Sigmoid colon (tissue), 6 donors: ENCODE measurements at regions not wholly inside any gene's neighbourhood (a gene's known extent, or its start where the extent isn't known, plus 50 kb on each side); places are given as distances from the start of the nearest gene placed in this dataset.

Experiments used
- DNase-seq: peaks from one replicate; pipeline ENCODE4 v3.0.0-alpha.2; 2019
- H3K27ac ChIP-seq, 4 donors: fragments of 200-600 bp; sonication (generic); one replicate each; pipeline ENCODE4 v1.5.1; 2016 to 2019; ENCODE audit warnings: mild to moderate bottlenecking in 1 of 4
- H3K27me3 ChIP-seq, 3 donors: fragments of 200-600 bp; sonication (generic); one replicate each; pipeline ENCODE4 v1.5.1; 2019; ENCODE audit warnings: mild to moderate bottlenecking in 1 of 3
- H3K36me3 ChIP-seq, 4 donors: fragments of 200-600 bp; sonication (generic); one replicate each; pipeline ENCODE4 v1.5.1; 2016 to 2019
- H3K4me1 ChIP-seq, 4 donors: fragments of 200-600 bp; sonication (generic); one replicate each; pipeline ENCODE4 v1.5.1; 2017 to 2019
- H3K4me3 ChIP-seq, 4 donors: fragments of 200-600 bp; sonication (generic); one replicate each; pipeline ENCODE4 v1.5.1; 2017 to 2019; ENCODE audit warnings: mild to moderate bottlenecking in 2 of 4, moderate library complexity in 1 of 4
- H3K9me3 ChIP-seq, 4 donors: fragments of 200-600 bp in 3 of 4; sonication (generic) in 3 of 4; one replicate each; pipeline versions ENCODE4 v1.5.1 to v1.6.1; 2013 to 2019
- EP300 ChIP-seq, 4 donors: sonication (generic); formaldehyde crosslinking; IDR thresholded peaks; one replicate each; pipeline ENCODE4 v1.6.1; 2017; ENCODE audit warnings: antibody characterized with exemption in 4 of 4
- POLR2A ChIP-seq, 2 donors: fragments of 450-650 bp; IDR thresholded peaks; one replicate each; pipeline ENCODE4 v1.6.1; 2016; ENCODE audit warnings: antibody characterized with exemption in 2 of 2, mild to moderate bottlenecking in 2 of 2, moderate library complexity in 2 of 2
- POLR2AphosphoS5 ChIP-seq, 4 donors: sonication (generic); formaldehyde crosslinking; IDR thresholded peaks; one replicate each; pipeline ENCODE4 v1.6.1; 2017; ENCODE audit warnings: antibody characterized with exemption in 4 of 4
- WGBS, 2 donors: extraction: QIAGEN DNeasy Blood & Tissue Kit; methylation state at CpG; one replicate each; pipeline ENCODE4 v1.1.7; 2013; 5-methylcytosine and 5-hydroxymethylcytosine counted together
- intact Hi-C: fragments of 100-400 bp; cut with DNase I; formaldehyde crosslinking; loops from one replicate; pipeline ENCODE4 v1.15.1; 2023
- TF ChIP-seq, protein P1 (sequence below), 4 experiments: fragments of 450-650 bp in 3 of 4; fragments of 200-600 bp in 1 of 4; IDR thresholded peaks; one replicate each; pipeline ENCODE4 v1.5.1; 2016 to 2019; ENCODE audit warnings: antibody characterized with exemption in 4 of 4, mild to moderate bottlenecking in 3 of 4, moderate library complexity in 2 of 4
- donor health status: healthy with polysubstance abuse.
- donor health status: healthy.

DNA sequence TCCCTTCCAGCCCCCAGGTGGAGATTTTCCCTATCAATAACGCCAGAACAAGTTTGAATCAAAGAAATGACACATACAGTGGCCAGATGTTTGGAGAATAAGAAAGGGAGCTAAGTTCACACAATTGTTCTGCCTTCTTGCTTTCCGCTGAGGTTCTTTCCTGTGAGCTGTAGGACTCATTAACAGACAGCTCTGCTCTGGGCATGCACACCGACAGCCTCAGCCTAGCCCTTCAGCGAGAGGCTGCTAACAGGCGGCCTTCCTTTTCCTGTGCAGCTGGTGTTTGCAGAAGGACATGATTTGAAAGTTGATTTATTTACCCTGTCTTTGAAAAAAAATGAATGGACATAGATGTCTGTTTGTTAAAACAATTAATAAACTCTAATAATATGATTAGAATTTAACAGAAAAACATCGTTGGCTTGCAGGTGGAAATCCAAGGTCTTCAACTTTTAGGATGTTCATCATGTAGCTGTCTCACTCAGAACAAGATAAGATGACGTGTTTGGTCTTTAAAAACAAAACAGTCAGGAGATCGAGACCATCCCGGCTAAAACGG lies 183.3 kb downstream of the KDR start:
- intact Hi-C loops: no loop called here
- no peak for DNase-seq
- WGBS, 2 donors: 35 to 55% methylated on average over 10 of the region's 10 CpGs

DNA sequence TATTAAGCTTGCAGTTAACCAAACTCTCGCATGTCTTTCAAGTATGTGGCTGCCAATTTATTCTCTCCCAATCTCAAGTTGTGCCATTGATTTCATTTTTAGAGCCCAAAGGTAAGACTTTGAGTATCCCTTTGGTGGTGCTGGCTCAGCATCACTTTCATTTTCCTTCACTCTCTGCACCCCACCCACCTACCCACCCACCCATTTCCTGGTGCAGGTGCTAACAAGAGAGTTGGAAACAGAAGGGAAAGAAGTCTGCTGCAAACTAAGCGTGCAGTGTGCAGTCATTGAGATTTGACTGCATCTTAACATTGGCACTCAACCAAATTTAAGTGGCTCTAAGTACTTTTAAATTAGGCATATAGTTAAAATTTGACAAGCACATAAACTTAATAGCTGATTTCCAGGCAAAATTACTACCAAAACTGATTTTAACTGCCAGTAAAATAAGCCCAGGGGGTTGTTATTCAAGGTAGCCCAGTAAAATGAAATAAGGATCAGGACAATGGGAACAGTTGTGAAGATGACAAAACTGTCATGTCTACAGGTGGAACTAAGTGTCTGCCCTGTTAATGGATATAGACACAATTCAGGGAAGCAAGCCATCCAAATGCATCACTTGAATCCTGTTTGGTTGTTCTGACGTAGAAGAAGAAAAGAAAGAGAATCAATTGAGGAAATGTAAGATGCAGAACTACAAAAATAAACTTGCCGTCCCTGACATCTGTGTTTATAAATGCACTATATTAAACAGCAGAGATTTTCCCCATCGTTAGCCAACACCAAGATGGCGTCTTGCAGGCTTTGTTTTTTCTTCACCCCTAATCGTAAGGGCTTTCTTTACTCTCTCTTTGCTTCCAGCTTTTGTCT lies 184.2 kb downstream of the KDR start:
- no peak overlapping the region for H3K27ac ChIP-seq
- DNase-seq: no peak
- WGBS, 2 donors: 41 to 64% methylated on average over 7 of the region's 7 CpGs
- TF ChIP-seq EP300 (IDR thresholded peaks at IDR 0.05) (no peak), POLR2AphosphoS5 (IDR thresholded peaks at IDR 0.05) (no peak), POLR2A (IDR thresholded peaks at IDR 0.05) (no peak)
- TF ChIP-seq, protein P1, sequence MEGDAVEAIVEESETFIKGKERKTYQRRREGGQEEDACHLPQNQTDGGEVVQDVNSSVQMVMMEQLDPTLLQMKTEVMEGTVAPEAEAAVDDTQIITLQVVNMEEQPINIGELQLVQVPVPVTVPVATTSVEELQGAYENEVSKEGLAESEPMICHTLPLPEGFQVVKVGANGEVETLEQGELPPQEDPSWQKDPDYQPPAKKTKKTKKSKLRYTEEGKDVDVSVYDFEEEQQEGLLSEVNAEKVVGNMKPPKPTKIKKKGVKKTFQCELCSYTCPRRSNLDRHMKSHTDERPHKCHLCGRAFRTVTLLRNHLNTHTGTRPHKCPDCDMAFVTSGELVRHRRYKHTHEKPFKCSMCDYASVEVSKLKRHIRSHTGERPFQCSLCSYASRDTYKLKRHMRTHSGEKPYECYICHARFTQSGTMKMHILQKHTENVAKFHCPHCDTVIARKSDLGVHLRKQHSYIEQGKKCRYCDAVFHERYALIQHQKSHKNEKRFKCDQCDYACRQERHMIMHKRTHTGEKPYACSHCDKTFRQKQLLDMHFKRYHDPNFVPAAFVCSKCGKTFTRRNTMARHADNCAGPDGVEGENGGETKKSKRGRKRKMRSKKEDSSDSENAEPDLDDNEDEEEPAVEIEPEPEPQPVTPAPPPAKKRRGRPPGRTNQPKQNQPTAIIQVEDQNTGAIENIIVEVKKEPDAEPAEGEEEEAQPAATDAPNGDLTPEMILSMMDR (IDR thresholded peaks at IDR 0.05): no peak
- H3K4me1 ChIP-seq: no peaks in the 10 kb centered on the region
- H3K4me3 ChIP-seq: no peak overlapping the region
- no peaks in the 10 kb centered on the region for H3K27me3 ChIP-seq
- intact Hi-C loops: no loop called here
- H3K36me3 ChIP-seq: no peaks in the 10 kb centered on the region
- H3K9me3 ChIP-seq: no peaks in the 10 kb centered on the region

More for the DNA sequence above, 183.3 kb downstream of the KDR start:
- Histone ChIP-seq H3K4me3 (no peak overlapping the region), H3K27me3 (no peaks in the 10 kb centered on the region), H3K36me3 (no peaks in the 10 kb centered on the region), H3K27ac (no peak overlapping the region), H3K9me3 (no peaks in the 10 kb centered on the region), H3K4me1 (no peaks in the 10 kb centered on the region)
- TF ChIP-seq EP300 (IDR thresholded peaks at IDR 0.05): no peak
- TF ChIP-seq POLR2AphosphoS5 (IDR thresholded peaks at IDR 0.05): no peak
- TF ChIP-seq, protein P1 (IDR thresholded peaks at IDR 0.05): no peak
- no peak for TF ChIP-seq POLR2A (IDR thresholded peaks at IDR 0.05)

DNA sequence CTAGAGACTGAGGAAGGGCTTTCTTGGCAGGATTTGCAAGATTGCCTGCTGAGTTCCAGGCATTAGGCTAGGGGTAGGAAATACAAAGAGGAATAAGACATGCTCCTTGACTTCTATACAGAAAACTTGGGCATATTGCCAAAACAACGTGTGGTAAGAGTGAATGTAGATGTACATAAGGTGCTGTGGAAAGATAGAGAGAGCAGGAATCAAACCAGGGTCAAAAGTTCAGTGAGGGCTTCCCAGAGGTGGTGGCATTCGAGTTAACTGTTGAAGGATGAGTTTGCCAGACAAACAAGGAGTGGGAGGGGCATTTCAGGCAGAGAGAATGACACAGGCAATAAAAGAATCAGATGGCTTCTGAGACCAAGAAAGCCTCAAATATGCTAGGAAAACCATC lies 187.9 kb downstream of the KDR start:
- Histone ChIP-seq H3K27me3 (no peaks in the 10 kb centered on the region), H3K4me3 (no peak overlapping the region), H3K9me3 (no peaks in the 10 kb centered on the region), H3K36me3 (no peaks in the 10 kb centered on the region), H3K4me1 (no peaks in the 10 kb centered on the region), H3K27ac (no peak overlapping the region)
- DNase-seq: no peak
- intact Hi-C loops: no loop called here
- no peak for TF ChIP-seq EP300 (IDR thresholded peaks at IDR 0.05)
- 6 to 10% methylated on average over 2 of the region's 2 CpGs for WGBS, 2 donors

DNA sequence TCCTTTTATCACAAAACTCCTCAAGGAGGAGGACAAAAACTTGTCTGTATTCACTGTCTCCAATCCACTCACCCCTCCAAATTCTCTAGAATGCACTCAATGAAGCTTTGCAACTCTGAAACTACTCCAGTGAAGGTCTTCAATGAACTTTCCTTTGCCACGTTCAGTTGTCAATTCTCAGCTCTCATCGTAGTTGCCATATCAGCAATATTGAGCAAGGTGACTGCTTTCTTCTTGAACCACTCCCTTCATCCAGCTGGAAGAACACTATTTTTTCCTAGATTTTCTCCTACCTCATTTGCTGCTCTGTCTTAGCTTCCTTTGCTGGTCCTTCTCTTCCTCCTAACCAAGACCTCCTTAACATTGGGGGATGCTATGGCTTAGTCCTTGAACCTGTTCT lies 191.8 kb downstream of the KDR start:
- Histone ChIP-seq H3K27ac (no peak overlapping the region), H3K36me3 (no peaks in the 10 kb centered on the region), H3K4me1 (no peaks in the 10 kb centered on the region), H3K9me3 (no peaks in the 10 kb centered on the region), H3K4me3 (no peak overlapping the region), H3K27me3 (no peaks in the 10 kb centered on the region)
- 92 to 93% methylated on average over 2 of the region's 2 CpGs for WGBS, 2 donors
- no peak for TF ChIP-seq POLR2AphosphoS5 (IDR thresholded peaks at IDR 0.05)
- TF ChIP-seq POLR2A (IDR thresholded peaks at IDR 0.05): no peak
- TF ChIP-seq, protein P1 (IDR thresholded peaks at IDR 0.05): no peak
- DNase-seq: no peak
- intact Hi-C loops: no loop called here

DNA sequence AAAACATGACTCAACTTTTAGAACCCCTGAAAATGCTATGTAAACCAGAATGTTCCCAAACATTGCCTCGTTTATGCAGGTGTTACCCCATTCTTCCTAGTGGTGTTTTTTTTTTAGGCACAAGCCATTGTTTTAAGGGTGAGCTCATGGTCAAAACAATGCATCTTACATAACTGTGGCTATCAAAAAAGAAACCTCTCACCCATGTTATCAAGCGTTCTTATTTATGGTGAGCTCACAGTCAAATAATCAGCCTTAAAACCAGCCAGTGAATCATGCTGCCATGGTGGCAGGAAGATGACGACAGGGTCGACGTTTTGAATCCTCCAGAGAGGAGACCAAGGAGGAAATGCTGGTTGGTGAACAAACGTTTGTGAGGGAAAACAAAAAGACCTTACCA lies 195.2 kb downstream of the KDR start:
- TF ChIP-seq, protein P1 (IDR thresholded peaks at IDR 0.05): no peak
- TF ChIP-seq POLR2AphosphoS5 (IDR thresholded peaks at IDR 0.05) (no peak), POLR2A (IDR thresholded peaks at IDR 0.05) (no peak), EP300 (IDR thresholded peaks at IDR 0.05) (no peak)
- Histone ChIP-seq H3K27me3 (no peaks in the 10 kb centered on the region), H3K27ac (peak overlapping the region in 1 of 4 donors; percentile 27), H3K9me3 (no peaks in the 10 kb centered on the region), H3K4me1 (no peaks in the 10 kb centered on the region), H3K4me3 (no peak overlapping the region), H3K36me3 (no peaks in the 10 kb centered on the region)
- intact Hi-C loops: no loop called here
- no peak for DNase-seq
- WGBS, 2 donors: 41 to 44% methylated on average over 6 of the region's 6 CpGs
